HEK293 (cell line): ENCODE measurements at regions not wholly inside any gene's neighbourhood (a gene's known extent, or its start where the extent isn't known, plus 50 kb on each side); places are given as distances from the start of the nearest gene placed in this dataset.

Source experiments
- CTCF ChIA-PET: fragments of 350-600 bp; formaldehyde crosslinking; extraction: SDS; loops from one replicate; lab custom pipeline; 2021; ENCODE audit warnings: antibody characterized with exemption; lab: Yijun Ruan, JAX
- POLR2A ChIA-PET: fragments of 300-600 bp; formaldehyde crosslinking; extraction: SDS; loops from one replicate; lab custom pipeline; 2020; ENCODE audit warnings: antibody characterized with exemption, inconsistent platforms; lab: Yijun Ruan, JAX
- H3K27ac ChIP-seq: fragments of 200-500 bp; sonication (Bioruptor generic); 2 replicates; pipeline ENCODE4 v1.5.1; 2014; ENCODE audit warnings: low read depth, low read length, control low read depth, inconsistent platforms; ENCODE audit errors: extremely low read depth
- H3K36me3 ChIP-seq, 2 experiments: fragments of 200-500 bp in 1 of 2; sonication (Bioruptor generic) in 1 of 2; 1 replicate in 1 of 2; 2 replicates in 1 of 2; pipeline ENCODE4 v1.5.1; 2014 to 2017; ENCODE audit warnings: inconsistent platforms in 2 of 2, low read length in 2 of 2; ENCODE audit not compliant: control insufficient read depth in 2 of 2, insufficient read depth in 1 of 2
- H3K4me1 ChIP-seq: fragments of 200-500 bp; sonication (Bioruptor generic); 2 replicates; pipeline ENCODE4 v1.5.1; 2014; ENCODE audit warnings: mild to moderate bottlenecking, low read length, inconsistent platforms; ENCODE audit not compliant: control insufficient read depth, insufficient read depth
- H3K4me3 ChIP-seq: 2 replicates; pipeline ENCODE4 v1.5.1; 2011; ENCODE audit warnings: low read depth, mild to moderate bottlenecking, control low read depth, low read length, moderate library complexity
- H3K9me3 ChIP-seq: fragments of 200-500 bp; sonication (Bioruptor generic); 2 replicates; pipeline ENCODE4 v1.5.1; 2014; ENCODE audit warnings: low read depth, low read length, inconsistent platforms; ENCODE audit not compliant: control insufficient read depth, insufficient read depth
- GLI2 ChIP-seq: fragments of 450-650 bp; formaldehyde crosslinking; IDR thresholded peaks from 2 replicates; pipeline ENCODE4; 2017; ENCODE audit warnings: missing biosample characterization, missing genetic modification characterization, low read depth, borderline replicate concordance
- HOXA7 ChIP-seq: sonication (generic); formaldehyde crosslinking; IDR thresholded peaks from 2 replicates; pipeline ENCODE4 v1.8.1; 2022; ENCODE audit warnings: missing genetic modification reagents, borderline replicate concordance
- KLF8 ChIP-seq: fragments of 450-650 bp; formaldehyde crosslinking; IDR thresholded peaks from 2 replicates; pipeline ENCODE4 v1.5.1; 2016; ENCODE audit warnings: missing biosample characterization, missing genetic modification characterization
- MYNN ChIP-seq: fragments of 450-650 bp; formaldehyde crosslinking; IDR thresholded peaks from 2 replicates; pipeline ENCODE4 v1.5.1; 2016; ENCODE audit warnings: missing biosample characterization, missing genetic modification characterization, borderline replicate concordance
- OVOL3 ChIP-seq: fragments of 450-650 bp; formaldehyde crosslinking; IDR thresholded peaks from 2 replicates; pipeline ENCODE4 v1.5.1; 2016; ENCODE audit warnings: missing biosample characterization, missing genetic modification characterization
- PATZ1 ChIP-seq: fragments of 450-650 bp; formaldehyde crosslinking; IDR thresholded peaks from 2 replicates; pipeline ENCODE4 v1.5.1; 2016; ENCODE audit warnings: missing biosample characterization, missing genetic modification characterization
- PRDM10 ChIP-seq: fragments of 450-650 bp; formaldehyde crosslinking; IDR thresholded peaks from 2 replicates; pipeline ENCODE4 v1.5.1; 2016; ENCODE audit warnings: missing biosample characterization, missing genetic modification characterization
- SALL2 ChIP-seq: fragments of 450-650 bp; formaldehyde crosslinking; IDR thresholded peaks from 2 replicates; pipeline ENCODE4 v1.5.0; 2017; ENCODE audit warnings: missing biosample characterization, mild to moderate bottlenecking, missing genetic modification characterization, borderline replicate concordance
- SCRT1 ChIP-seq: fragments of 450-650 bp; formaldehyde crosslinking; IDR thresholded peaks from 2 replicates; pipeline ENCODE4 v1.5.1; 2016; ENCODE audit warnings: missing biosample characterization, missing genetic modification characterization, borderline replicate concordance
- SCRT2 ChIP-seq: fragments of 450-650 bp; formaldehyde crosslinking; IDR thresholded peaks from 2 replicates; pipeline ENCODE4 v1.5.1; 2016; ENCODE audit warnings: missing biosample characterization, missing genetic modification characterization
- ZBTB11 ChIP-seq: fragments of 450-650 bp; formaldehyde crosslinking; conservative IDR thresholded peaks from 2 replicates; pipeline ENCODE4 v1.5.1; 2016; ENCODE audit warnings: low read depth, missing biosample characterization, missing genetic modification characterization
- ZBTB21 ChIP-seq: fragments of 450-650 bp; formaldehyde crosslinking; IDR thresholded peaks from 2 replicates; pipeline ENCODE4 v1.5.1; 2017; ENCODE audit warnings: missing biosample characterization, missing genetic modification characterization
- ZBTB48 ChIP-seq: fragments of 450-650 bp; formaldehyde crosslinking; IDR thresholded peaks from 2 replicates; pipeline ENCODE4 v1.5.1; 2016; ENCODE audit warnings: missing biosample characterization, missing genetic modification characterization
- ZNF138 ChIP-seq: fragments of 450-650 bp; formaldehyde crosslinking; IDR thresholded peaks from 2 replicates; pipeline ENCODE4 v1.5.1; 2016; ENCODE audit warnings: missing biosample characterization, missing genetic modification characterization, borderline replicate concordance
- ZNF211 ChIP-seq: fragments of 450-650 bp; formaldehyde crosslinking; IDR thresholded peaks from 2 replicates; pipeline ENCODE4 v1.5.1; 2016; ENCODE audit warnings: low read depth, missing biosample characterization, missing genetic modification characterization
- ZNF24 ChIP-seq: fragments of 450-650 bp; formaldehyde crosslinking; IDR thresholded peaks from 2 replicates; pipeline ENCODE4 v1.5.1; 2016; ENCODE audit warnings: missing biosample characterization, missing genetic modification characterization
- ZNF248 ChIP-seq: fragments of 450-650 bp; formaldehyde crosslinking; IDR thresholded peaks from 2 replicates; pipeline ENCODE4 v1.5.1; 2017; ENCODE audit warnings: missing biosample characterization, missing genetic modification characterization
- ZNF274 ChIP-seq, 2 experiments: fragments of 200-500 bp in 1 of 2; fragments of 450-650 bp in 1 of 2; sonication (Bioruptor generic) in 1 of 2; formaldehyde crosslinking in 1 of 2; IDR thresholded peaks; 2 replicates each; pipeline versions ENCODE4 v1.5.1 to v1.6.1; 2014 to 2016; ENCODE audit warnings: borderline replicate concordance in 1 of 2, inconsistent platforms in 1 of 2, low read length in 1 of 2, missing biosample characterization in 1 of 2, missing genetic modification characterization in 1 of 2
- ZNF292 ChIP-seq: fragments of 450-650 bp; formaldehyde crosslinking; IDR thresholded peaks from 2 replicates; pipeline ENCODE4 v1.5.1; 2016; ENCODE audit warnings: low read depth, missing biosample characterization, missing genetic modification characterization, borderline replicate concordance
- ZNF341 ChIP-seq: fragments of 450-650 bp; formaldehyde crosslinking; IDR thresholded peaks from 2 replicates; pipeline ENCODE4; 2016; ENCODE audit warnings: low read depth, missing biosample characterization, missing genetic modification characterization
- ZNF366 ChIP-seq: fragments of 450-650 bp; formaldehyde crosslinking; conservative IDR thresholded peaks from 2 replicates; pipeline ENCODE4 v1.5.1; 2016; ENCODE audit warnings: missing biosample characterization, missing genetic modification characterization
- ZNF391 ChIP-seq: fragments of 450-650 bp; formaldehyde crosslinking; IDR thresholded peaks from 2 replicates; pipeline ENCODE4 v1.5.1; 2016; ENCODE audit warnings: low read depth, missing biosample characterization, missing genetic modification characterization, borderline replicate concordance
- ZNF658 ChIP-seq: fragments of 450-650 bp; formaldehyde crosslinking; IDR thresholded peaks from 2 replicates; pipeline ENCODE4; 2016; ENCODE audit warnings: missing biosample characterization, missing genetic modification characterization
- ZNF660 ChIP-seq: fragments of 450-650 bp; IDR thresholded peaks from 2 replicates; pipeline ENCODE4 v1.5.1; 2018; ENCODE audit warnings: missing biosample characterization, mild to moderate bottlenecking, missing genetic modification characterization
- ZNF747 ChIP-seq: fragments of 450-650 bp; formaldehyde crosslinking; IDR thresholded peaks from 2 replicates; pipeline ENCODE4 v1.5.1; 2016; ENCODE audit warnings: missing biosample characterization, missing genetic modification characterization
- ZNF785 ChIP-seq: fragments of 450-650 bp; formaldehyde crosslinking; IDR thresholded peaks from 2 replicates; pipeline ENCODE4 v1.5.1; 2016; ENCODE audit warnings: missing biosample characterization, missing genetic modification characterization
- ZSCAN30 ChIP-seq: fragments of 450-650 bp; IDR thresholded peaks from 2 replicates; pipeline ENCODE4 v1.5.1; 2018; ENCODE audit warnings: missing biosample characterization, mild to moderate bottlenecking, missing genetic modification characterization, moderate library complexity
- ZSCAN4 ChIP-seq: fragments of 450-650 bp; formaldehyde crosslinking; IDR thresholded peaks from 2 replicates; pipeline ENCODE4 v1.5.1; 2017; ENCODE audit warnings: missing biosample characterization, missing genetic modification characterization

GRCh38 chr3:13714251-13714916 is 165.5 kb downstream of the FBLN2 start (continued):
- TF ChIP-seq ZBTB48 (tag by site-specific recombination) (no peak), ZNF341 (tag by site-specific recombination) (no peak), GLI2 (tag by site-specific recombination) (no peak), ZSCAN4 (no peak)

- POLR2A ChIA-PET, result no interaction called here
These were observed 164.5 kb downstream of the FBLN2 start for GRCh38 chr3:13713396-13713795.

GRCh38 chr3:13712682-13713180 is 163.8 kb downstream of the FBLN2 start:
- Histone ChIP-seq H3K4me1 (no peaks in the 10 kb centered on the region), H3K36me3 (no peaks in the 10 kb centered on the region), H3K4me3 (no peak overlapping the region), H3K9me3 (no peaks in the 10 kb centered on the region), H3K27ac (no peak overlapping the region)
- POLR2A ChIA-PET, result no interaction called here
- CTCF ChIA-PET, result no interaction called here
- TF ChIP-seq PATZ1 (tag by site-specific recombination), result no peak
- no peak for TF ChIP-seq ZNF660 (tag by site-specific recombination)
- TF ChIP-seq ZBTB48 (tag by site-specific recombination), result no peak
- TF ChIP-seq ZBTB11 (tag by site-specific recombination), result no peak
- TF ChIP-seq SALL2 (tag by site-specific recombination), result no peak
- TF ChIP-seq SCRT2 (tag by site-specific recombination), result no peak

More at GRCh38 chr3:13713396-13713795, 164.5 kb downstream of the FBLN2 start:
- no peaks in the 10 kb centered on the region for H3K4me1 ChIP-seq
- H3K27ac ChIP-seq, result no peak overlapping the region
- H3K36me3 ChIP-seq, result no peaks in the 10 kb centered on the region
- no peak for TF ChIP-seq OVOL3 (tag by site-specific recombination)
- TF ChIP-seq PRDM10 (tag by site-specific recombination), result no peak
- no peak for TF ChIP-seq ZNF785
- no peak for TF ChIP-seq ZSCAN30
- no peak for TF ChIP-seq SCRT1 (tag by site-specific recombination)
- TF ChIP-seq ZNF248, result no peak
- no peak for TF ChIP-seq ZNF24 (tag by site-specific recombination)
- TF ChIP-seq ZNF366, result no peak
- no peak for TF ChIP-seq ZBTB21
- no peak for TF ChIP-seq ZNF658 (tag by site-specific recombination)
- no peak for TF ChIP-seq HOXA7 (CRISPR knock-in tag)
- no peak for TF ChIP-seq ZNF274 (IDR thresholded peaks at IDR 0.05; ENCODE audit: low read length)
- no peak for TF ChIP-seq ZNF274 (tag by site-specific recombination; IDR thresholded peaks at IDR 0.05; ENCODE audit: borderline replicate concordance)
- no peak for TF ChIP-seq MYNN (tag by site-specific recombination)
- no peak for TF ChIP-seq ZNF211 (tag by site-specific recombination)
- TF ChIP-seq ZNF292 (tag by site-specific recombination), result no peak
- no peak for TF ChIP-seq KLF8 (tag by site-specific recombination)
- no peak for TF ChIP-seq ZNF391
- TF ChIP-seq ZNF747 (tag by site-specific recombination), result no peak
- no peak for TF ChIP-seq ZNF138
- H3K4me3 ChIP-seq, result no peak overlapping the region
- no peaks in the 10 kb centered on the region for H3K9me3 ChIP-seq
- CTCF ChIA-PET, result no interaction called here
